ENCODE measurements at regions not wholly inside any gene's neighbourhood (a gene's known extent, or its start where the extent isn't known, plus 50 kb on each side); places are given as distances from the start of the nearest gene placed in this dataset.

DNA sequence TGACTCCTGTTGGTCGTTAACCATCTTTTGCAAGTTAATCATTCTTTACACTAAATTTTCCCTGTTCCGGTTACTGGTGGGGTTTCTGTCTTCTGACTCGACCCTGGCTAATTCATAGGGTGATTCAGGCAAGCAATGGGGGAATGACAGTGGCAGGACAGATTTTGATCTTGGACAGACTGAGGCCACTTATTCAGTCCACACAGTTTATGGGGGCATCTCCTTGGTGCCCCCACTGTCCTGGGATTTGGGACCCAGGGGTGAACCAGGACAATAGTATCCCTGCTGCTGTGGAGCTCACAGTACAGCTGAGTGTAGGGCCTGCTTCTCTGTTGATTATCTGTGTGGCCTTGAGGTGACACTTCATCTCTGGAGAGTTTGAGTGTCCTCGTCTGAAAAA lies 540.4 kb downstream of the MATN1 start:
- TF ChIP-seq CTCF (IDR thresholded peaks at IDR 0.05) (no peak), POLR2AphosphoS5 (IDR thresholded peaks at IDR 0.05) (no peak), POLR2A (IDR thresholded peaks at IDR 0.05; ENCODE audit: low read depth) (no peak), EP300 (IDR thresholded peaks at IDR 0.05) (no peak)

All from esophagus muscularis mucosa (tissue), 4 donors.